ENCODE measurements at regions not wholly inside any gene's neighbourhood (a gene's known extent, or its start where the extent isn't known, plus 50 kb on each side); places are given as distances from the start of the nearest gene placed in this dataset.

DNA sequence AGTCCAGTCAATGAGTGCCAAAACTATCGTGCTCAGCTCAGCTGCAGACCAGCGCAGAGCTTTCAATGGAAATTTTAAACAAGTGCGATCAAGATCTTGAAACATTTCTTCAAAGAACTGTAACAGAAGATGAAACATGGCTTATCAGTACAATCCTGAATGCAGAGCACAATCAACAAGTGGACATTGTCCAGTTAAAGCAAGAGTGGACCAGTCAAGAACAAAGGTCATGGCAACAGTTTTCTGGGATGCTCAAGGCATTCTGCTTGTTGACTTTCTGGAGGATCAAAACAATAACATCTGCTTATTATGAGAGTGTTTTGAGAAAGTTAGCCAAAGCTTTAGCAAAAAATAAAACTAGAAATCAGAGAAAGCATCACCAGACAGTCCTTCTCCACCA is 374.2 kb downstream of the SETD4 start:
- Histone ChIP-seq H3K9me3 (ENCODE audit: low read length) (no peaks in the 10 kb centered on the region), H3K36me3 (replicated peaks in 1 of 2; ENCODE audit: control insufficient read depth in 1 of 2, insufficient read depth in 2 of 2, low read length in 2 of 2) (no peaks in the 10 kb centered on the region), H3K4me3 (replicated peaks in 1 of 3; ENCODE audit: insufficient read depth in 1 of 3, low read depth in 2 of 3, low read length in 3 of 3) (no peak overlapping the region), H4K20me1 (ENCODE audit: insufficient read depth, low read length) (no peaks in the 10 kb centered on the region), H3K9ac (ENCODE audit: insufficient read depth, low read depth, low read length) (no peak overlapping the region), H3K27ac (ENCODE audit: extremely low read length, insufficient read depth, low read length) (no peak overlapping the region), H3K79me2 (ENCODE audit: insufficient read depth, low read length) (no peaks in the 10 kb centered on the region), H3K27me3 (ENCODE audit: control insufficient read depth in 1 of 2, insufficient read depth in 2 of 2, low read length in 2 of 2) (no peaks in the 10 kb centered on the region), H3K4me1 (ENCODE audit: insufficient read depth, low read length) (peaks cover 6% of the 10 kb centered on the region), H2AFZ (ENCODE audit: low read length) (no peak overlapping the region), H3K4me2 (ENCODE audit: low read depth, low read length) (no peak overlapping the region)
- DNase-seq (ENCODE audit: low spot score) (no peak), ATAC-seq (no peak), FAIRE-seq (no peak)
- BruUV-seq (replicated peaks) = no TSS peak
- peak; percentile 39; the same call in 1 of the 2 replicates for TF ChIP-seq ZNF331 (CRISPR knock-in tag; IDR thresholded peaks at IDR 0.05)
- no peak for TF ChIP-seq SOX13 (IDR thresholded peaks at IDR 0.05)
- TF ChIP-seq SOX13 (CRISPR knock-in tag; conservative IDR thresholded peaks at IDR 0.05 in 1 of 2, IDR thresholded peaks at IDR 0.05 in 1 of 2) = peak in 1 of 2 experiments; percentile 44; a peak in 2 of 4 replicates
- TF ChIP-seq, protein P1, sequence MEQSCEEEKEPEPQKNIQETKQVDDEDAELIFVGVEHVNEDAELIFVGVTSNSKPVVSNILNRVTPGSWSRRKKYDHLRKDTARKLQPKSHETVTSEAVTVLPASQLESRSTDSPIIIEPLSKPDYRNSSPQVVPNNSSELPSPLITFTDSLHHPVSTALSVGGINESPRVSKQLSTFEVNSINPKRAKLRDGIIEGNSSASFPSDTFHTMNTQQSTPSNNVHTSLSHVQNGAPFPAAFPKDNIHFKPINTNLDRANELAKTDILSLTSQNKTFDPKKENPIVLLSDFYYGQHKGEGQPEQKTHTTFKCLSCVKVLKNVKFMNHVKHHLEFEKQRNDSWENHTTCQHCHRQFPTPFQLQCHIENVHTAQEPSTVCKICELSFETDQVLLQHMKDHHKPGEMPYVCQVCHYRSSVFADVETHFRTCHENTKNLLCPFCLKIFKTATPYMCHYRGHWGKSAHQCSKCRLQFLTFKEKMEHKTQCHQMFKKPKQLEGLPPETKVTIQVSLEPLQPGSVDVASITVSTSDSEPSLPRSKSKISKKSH (CRISPR knock-in tag; IDR thresholded peaks at IDR 0.05; ENCODE audit: borderline replicate concordance) = no peak
- no peak for TF ChIP-seq ZNF263 (CRISPR knock-in tag; IDR thresholded peaks at IDR 0.05)
- in situ Hi-C loops (cut with HindIII; ENCODE audit: extremely low pct_ligation_motif_present, low pct_unique_long_range_greater_than_20kb) = no loop called here
- intact Hi-C loops (cut with micrococcal nuclease; ENCODE audit: unreplicated experiment) = no loop called here
- POLR2A ChIA-PET = no interaction called here
- CTCF ChIA-PET (ENCODE audit: low intra/inter-chr PET ratio, low total read pairs) = no interaction called here
- WGBS (ENCODE audit: low lambda C conversion rate) = 2% methylated on average over 3 of the region's 3 CpGs

DNA sequence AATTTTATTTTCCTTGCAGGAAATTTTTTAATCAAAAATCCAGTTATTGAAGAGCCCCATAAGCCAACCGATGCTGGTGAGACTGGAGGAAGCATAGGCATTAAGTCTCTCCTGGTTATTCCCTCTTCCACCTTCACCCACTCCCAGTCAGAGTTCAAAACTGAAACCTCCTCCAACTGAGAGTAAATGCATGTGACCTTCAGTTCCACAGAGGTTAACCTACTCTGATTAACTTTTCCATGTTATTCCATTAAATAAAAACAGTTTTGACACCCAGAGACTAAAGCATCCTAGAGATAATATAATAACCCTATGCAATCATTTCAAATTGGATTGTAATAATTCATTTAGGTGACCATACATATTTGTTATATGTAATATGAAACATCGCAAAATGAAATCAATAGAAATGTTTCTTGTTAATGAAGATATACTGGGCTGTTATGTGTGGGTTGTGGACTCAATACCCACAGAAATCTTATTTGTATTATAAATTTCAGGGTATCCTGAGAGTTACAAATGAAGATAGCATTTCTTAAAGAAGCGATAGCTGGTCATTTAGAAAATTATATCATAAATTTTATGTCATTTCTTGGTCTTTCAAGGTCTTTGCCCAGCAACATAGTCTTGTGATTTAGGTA is 376.5 kb downstream of the SETD4 start:
- no peaks in the 10 kb centered on the region for H3K36me3 ChIP-seq (replicated peaks in 1 of 2; ENCODE audit: control insufficient read depth in 1 of 2, insufficient read depth in 2 of 2, low read length in 2 of 2)
- peaks cover 6% of the 10 kb centered on the region for H3K4me1 ChIP-seq (ENCODE audit: insufficient read depth, low read length)
- no peak for ATAC-seq
- H3K9me3 ChIP-seq (ENCODE audit: low read length) = no peaks in the 10 kb centered on the region
- no peak overlapping the region for H2AFZ ChIP-seq (ENCODE audit: low read length)
- BruUV-seq (replicated peaks) = no TSS peak
- WGBS (ENCODE audit: low lambda C conversion rate) = 65% methylated on average over 3 of the region's 3 CpGs
- CTCF ChIA-PET (ENCODE audit: low intra/inter-chr PET ratio, low total read pairs) = no interaction called here
- no peaks in the 10 kb centered on the region for H3K27me3 ChIP-seq (ENCODE audit: control insufficient read depth in 1 of 2, insufficient read depth in 2 of 2, low read length in 2 of 2)
- H4K20me1 ChIP-seq (ENCODE audit: insufficient read depth, low read length) = no peaks in the 10 kb centered on the region
- H3K79me2 ChIP-seq (ENCODE audit: insufficient read depth, low read length) = no peaks in the 10 kb centered on the region
- no peak overlapping the region for H3K4me3 ChIP-seq (replicated peaks in 1 of 3; ENCODE audit: insufficient read depth in 1 of 3, low read depth in 2 of 3, low read length in 3 of 3)
- POLR2A ChIA-PET = no interaction called here
- FAIRE-seq = no peak
- intact Hi-C loops (cut with micrococcal nuclease; ENCODE audit: unreplicated experiment) = no loop called here
- no peak for DNase-seq (ENCODE audit: low spot score)
- H3K27ac ChIP-seq (ENCODE audit: extremely low read length, insufficient read depth, low read length) = no peak overlapping the region
- no peak overlapping the region for H3K4me2 ChIP-seq (ENCODE audit: low read depth, low read length)
- in situ Hi-C loops (cut with HindIII; ENCODE audit: extremely low pct_ligation_motif_present, low pct_unique_long_range_greater_than_20kb) = no loop called here
- H3K9ac ChIP-seq (ENCODE audit: insufficient read depth, low read depth, low read length) = no peak overlapping the region
- TF ChIP-seq ZMAT3 (CRISPR knock-in tag; conservative IDR thresholded peaks at IDR 0.05) (no peak), ZNF747 (CRISPR knock-in tag; IDR thresholded peaks at IDR 0.05; ENCODE audit: borderline replicate concordance) (no peak), ZNF746 (CRISPR knock-in tag; IDR thresholded peaks at IDR 0.05) (no peak), KAT8 (CRISPR knock-in tag; IDR thresholded peaks at IDR 0.05) (no peak)
- TF ChIP-seq, protein P2, sequence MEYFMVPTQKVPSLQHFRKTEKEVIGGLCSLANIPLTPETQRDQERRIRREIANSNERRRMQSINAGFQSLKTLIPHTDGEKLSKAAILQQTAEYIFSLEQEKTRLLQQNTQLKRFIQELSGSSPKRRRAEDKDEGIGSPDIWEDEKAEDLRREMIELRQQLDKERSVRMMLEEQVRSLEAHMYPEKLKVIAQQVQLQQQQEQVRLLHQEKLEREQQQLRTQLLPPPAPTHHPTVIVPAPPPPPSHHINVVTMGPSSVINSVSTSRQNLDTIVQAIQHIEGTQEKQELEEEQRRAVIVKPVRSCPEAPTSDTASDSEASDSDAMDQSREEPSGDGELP (IDR thresholded peaks at IDR 0.05; ENCODE audit: borderline replicate concordance, low read depth) = no peak
- TF ChIP-seq, protein P3, sequence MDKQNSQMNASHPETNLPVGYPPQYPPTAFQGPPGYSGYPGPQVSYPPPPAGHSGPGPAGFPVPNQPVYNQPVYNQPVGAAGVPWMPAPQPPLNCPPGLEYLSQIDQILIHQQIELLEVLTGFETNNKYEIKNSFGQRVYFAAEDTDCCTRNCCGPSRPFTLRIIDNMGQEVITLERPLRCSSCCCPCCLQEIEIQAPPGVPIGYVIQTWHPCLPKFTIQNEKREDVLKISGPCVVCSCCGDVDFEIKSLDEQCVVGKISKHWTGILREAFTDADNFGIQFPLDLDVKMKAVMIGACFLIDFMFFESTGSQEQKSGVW (CRISPR knock-in tag; IDR thresholded peaks at IDR 0.05; ENCODE audit: borderline replicate concordance) = no peak
- TF ChIP-seq, protein P4, sequence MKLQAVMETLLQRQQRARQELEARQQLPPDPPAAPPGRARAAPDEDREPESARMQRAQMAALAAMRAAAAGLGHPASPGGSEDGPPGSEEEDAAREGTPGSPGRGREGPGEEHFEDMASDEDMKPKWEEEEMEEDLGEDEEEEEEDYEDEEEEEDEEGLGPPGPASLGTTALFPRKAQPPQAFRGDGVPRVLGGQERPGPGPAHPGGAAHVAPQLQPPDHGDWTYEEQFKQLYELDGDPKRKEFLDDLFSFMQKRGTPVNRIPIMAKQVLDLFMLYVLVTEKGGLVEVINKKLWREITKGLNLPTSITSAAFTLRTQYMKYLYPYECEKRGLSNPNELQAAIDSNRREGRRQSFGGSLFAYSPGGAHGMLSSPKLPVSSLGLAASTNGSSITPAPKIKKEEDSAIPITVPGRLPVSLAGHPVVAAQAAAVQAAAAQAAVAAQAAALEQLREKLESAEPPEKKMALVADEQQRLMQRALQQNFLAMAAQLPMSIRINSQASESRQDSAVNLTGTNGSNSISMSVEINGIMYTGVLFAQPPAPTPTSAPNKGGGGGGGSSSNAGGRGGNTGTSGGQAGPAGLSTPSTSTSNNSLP (IDR thresholded peaks at IDR 0.05; ENCODE audit: low read depth, low read length) = no peak

All from HepG2 (cell line).